Caki2 (cell line): ENCODE measurements at regions not wholly inside any gene's neighbourhood (a gene's known extent, or its start where the extent isn't known, plus 50 kb on each side); places are given as distances from the start of the nearest gene placed in this dataset.

Source experiments
- DNase-seq: peaks from one replicate; pipeline ENCODE4 v3.0.0-alpha.2; 2015; ENCODE audit warnings: low read depth
- in situ Hi-C: cut with HindIII; loops from 2 replicates; pipeline ENCODE4 v1.10.0; 2016; ENCODE audit warnings: low sequenced_read_pairs, low pct_unique_long_range_greater_than_20kb, mixed read lengths

DNA sequence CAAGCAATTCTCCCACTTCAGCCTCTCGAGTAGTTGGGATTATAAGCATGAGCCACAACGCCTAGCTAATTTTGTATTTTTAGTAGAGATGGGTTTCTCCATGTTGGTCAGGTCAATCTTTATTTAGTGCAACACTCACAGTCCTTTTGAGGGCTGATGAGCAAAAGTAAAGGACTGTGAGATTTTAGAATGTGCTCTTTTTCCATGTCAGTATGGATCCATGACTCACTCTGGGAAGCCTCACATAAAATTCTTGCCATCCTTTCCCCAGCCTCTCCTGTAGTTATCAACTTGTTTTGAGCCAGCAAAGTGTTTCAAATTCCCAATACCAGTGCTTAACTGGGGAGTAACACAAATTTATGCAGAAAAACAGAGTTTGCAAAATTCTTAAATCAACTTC is 135.8 kb upstream of the CXCL12 start:
- in situ Hi-C loops = no loop called here
- DNase-seq = no peak

DNA sequence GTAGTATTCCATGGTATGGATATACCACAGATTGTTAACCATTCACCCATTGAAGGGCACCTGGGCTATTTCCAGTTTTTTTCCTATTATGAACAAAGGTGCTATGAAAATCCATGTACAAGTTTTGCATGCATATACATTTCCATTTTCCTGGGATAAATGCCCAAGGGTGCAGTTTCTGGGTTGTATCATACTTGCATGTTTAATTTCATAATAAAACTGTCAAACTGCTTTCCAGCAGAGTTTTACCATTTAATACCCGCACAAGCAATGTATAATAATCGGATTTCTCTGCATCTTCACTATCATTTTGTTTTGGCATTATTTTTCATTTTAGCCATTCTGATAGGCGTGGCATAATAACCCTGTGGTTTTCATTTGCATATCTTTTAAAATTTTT is 154.3 kb upstream of the CXCL12 start:
- in situ Hi-C loops = no loop called here
- no peak for DNase-seq

DNA sequence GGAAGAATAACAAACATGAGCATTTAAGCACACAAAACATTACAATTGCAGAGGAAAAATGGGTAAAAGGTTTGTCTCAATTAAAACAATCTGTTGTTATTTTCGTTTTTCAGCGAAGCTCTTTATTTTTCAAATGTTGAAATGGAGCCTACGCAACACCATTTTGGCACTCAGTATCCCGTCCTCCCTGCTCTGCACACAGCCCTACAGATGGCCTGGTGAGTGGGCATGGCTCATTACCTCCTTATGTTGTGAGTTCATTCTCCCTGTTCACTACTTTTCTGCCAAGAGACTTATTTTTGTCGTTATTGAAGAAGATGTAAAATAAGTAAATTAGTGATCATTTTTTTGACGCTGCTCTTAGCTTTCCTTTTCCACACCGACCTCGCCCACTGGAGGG is 167.8 kb upstream of the CXCL12 start:
- DNase-seq = no peak
- in situ Hi-C loops = no loop called here

DNA sequence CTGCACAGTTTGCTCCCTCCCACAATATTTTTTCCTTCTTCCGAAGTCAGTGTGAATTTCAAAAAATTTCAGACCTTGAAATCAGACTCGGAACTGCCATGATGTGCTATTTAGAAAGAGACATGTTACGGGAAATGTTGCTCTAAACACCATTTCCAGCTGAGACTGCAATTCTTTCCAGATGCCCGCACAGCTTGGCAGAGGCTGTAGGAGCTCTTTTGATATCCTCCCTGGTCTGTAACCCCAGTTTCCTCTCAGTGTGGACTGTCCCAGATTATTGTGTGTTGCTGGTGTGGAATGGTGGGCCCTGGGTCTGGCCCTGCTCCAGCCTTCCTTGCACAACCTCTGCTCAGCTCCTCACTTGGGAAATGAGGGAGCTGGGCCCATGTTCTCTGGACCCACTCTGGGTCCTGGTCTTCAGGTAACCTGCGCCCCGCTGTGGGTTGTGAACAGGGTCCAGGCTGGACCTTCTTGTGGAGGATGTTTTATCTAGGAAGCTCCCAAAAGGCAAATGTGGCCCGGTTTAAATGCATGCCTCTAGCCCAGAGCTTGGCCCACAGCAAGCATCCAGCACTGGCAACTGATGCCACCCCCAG is 172.8 kb upstream of the CXCL12 start:
- DNase-seq = no peak
- in situ Hi-C loops = no loop called here

DNA sequence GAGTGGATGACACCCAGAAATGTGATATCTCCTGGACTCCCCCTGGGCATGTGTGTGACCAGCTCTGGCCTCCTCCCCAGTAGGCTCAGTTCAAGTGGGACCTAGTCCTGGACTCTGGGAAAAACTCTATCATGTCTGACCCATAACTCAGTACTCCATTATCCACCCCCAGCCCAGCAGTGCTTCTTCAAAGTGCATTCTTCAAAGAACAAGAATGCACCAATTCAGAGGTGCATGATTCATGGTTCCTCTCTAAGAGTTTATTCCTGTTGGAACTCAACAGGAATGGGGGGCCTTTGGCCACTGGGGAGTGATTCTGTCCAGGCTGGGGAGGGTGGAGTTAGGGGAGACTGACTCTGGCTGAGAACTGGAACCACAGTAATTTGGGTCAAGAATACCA is 173.6 kb upstream of the CXCL12 start:
- in situ Hi-C loops = no loop called here
- DNase-seq = no peak

DNA sequence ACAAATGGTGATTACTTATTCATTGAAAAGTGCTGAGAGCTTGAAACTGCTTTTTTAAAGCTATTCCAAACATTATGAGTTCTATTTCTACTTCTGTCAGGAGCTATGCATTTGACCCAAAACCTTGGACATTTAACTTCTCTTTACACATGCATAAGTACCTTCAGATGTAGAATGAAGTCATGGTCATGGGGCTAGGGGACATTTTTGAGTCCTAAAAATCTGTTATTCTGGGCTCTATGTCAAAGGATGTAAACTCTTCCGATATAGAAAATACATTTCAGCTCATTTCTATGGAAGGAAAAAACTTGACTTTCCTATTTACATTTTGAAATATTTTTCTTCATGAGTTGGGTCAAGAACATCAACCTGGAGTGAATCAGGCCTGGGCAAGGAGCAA is 179.5 kb upstream of the CXCL12 start:
- no peak for DNase-seq
- in situ Hi-C loops = no loop called here

DNA sequence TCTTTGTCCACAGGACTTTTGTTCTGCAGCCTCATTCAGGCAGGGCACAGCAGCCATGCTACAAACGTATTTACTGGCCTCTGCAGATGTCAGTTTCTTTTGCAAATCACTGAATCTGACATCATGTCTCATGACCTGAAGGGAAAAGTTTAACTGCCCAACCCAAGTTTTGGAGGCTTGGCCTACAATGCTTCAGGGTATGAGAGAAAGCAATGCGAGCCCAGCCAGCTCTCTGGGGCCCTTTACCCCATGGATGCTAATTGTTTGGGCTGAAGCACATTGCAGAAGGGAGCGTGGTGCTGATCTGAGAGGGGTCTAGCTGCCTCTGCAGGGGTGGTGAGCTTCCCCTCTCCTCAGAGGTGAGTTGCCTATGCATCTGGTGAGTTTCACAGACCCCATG is 179.9 kb upstream of the CXCL12 start:
- in situ Hi-C loops = no loop called here
- DNase-seq = no peak

DNA sequence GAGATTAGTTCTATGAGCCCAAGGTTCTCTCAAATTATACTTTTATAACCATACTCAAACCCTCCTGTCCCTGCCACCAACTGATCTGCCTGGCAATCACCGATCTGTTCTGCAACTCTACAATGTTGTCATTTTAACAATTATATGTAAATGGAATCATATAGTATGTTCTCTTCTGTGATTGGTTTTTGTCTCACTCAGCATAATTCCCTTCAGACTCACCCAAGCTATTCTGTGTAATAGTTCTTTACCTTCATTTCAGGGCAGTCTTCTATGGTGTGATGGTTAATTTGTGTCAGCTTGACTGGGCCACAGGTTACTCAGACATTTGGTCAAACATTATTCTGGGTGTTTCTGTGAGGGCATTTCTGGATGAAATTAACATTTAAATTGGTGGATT is 181.9 kb upstream of the CXCL12 start:
- in situ Hi-C loops = no loop called here
- no peak for DNase-seq

DNA sequence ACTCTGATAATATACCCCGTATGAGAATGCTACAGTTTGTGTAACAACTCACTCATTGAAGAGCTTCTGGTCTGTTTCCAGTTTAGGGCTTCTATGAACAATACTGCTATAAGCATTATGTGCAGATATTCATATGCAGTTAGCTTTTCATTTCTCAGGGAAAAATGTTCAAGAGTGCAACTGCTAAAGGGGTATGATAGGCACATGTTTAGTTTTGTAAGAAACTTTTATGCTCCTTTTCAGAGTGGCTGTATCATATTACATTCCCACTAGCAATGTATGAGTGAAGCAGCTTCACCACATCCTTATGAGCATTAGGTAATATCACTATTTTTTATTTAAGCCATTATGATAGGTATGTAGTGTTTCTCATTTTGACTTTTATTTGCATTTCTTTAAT is 182.6 kb upstream of the CXCL12 start:
- DNase-seq = no peak
- in situ Hi-C loops = no loop called here

DNA sequence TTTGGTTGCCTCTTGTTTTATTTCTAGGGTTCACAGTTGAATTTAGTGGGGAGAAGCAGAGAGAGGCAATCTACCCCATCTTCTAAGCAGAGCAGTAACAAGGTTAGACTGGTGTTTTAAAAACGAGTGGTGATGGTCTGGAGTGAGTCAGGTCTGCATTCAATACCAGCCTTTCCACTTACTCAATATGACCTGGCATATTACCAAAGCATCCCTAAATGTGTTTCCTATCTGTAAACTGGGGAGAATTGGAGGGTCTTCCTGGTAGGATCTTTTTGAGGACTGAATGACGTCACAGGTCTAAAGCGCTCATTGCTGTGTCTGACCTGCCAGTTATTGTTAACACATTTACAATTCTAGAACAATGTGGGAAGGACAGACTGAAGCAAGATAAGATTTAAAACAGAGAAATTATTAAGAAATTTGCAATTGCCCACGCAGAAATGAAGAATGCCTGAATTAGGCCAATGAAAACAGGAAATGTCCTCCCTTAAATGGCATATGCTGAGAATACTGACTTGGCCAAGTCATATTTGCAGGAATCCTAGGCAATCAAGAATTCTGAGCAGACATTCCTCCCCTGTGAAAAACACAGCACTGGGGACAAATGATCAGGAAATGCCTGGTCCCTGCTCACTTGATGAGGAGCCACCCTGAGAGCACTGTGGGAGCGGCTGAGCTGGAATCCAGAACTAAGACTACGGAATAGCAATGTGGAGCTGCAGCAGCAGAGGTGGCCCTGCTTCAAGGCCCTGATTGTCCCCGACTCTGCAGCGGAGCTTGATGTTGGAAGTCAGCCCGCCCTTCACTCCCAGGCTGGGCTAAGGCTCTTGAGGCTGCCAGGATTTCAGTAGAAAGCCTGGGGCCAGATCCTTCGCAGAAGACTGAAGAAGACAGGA is 184.5 kb upstream of the CXCL12 start:
- no peak for DNase-seq
- in situ Hi-C loops = no loop called here

DNA sequence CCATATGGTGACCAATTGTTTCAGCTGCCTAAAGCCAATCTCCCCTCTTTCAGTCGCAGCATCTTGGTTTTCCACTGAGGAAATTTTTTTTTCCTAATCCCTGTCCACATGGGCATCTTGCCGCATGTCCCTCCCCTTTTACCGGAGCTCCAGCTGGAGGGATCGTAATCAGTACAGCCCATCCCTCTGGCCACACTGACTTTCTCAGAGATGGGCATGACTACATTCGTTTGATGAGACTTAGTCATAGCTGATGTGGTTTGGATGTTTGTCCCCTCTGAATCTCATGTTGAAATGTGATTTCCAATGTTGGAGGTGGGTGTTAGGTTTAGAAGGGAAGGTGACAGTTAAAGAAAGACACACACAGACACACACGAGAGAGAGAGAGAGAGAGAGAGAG is 186.8 kb upstream of the CXCL12 start:
- no peak for DNase-seq
- in situ Hi-C loops = no loop called here

DNA sequence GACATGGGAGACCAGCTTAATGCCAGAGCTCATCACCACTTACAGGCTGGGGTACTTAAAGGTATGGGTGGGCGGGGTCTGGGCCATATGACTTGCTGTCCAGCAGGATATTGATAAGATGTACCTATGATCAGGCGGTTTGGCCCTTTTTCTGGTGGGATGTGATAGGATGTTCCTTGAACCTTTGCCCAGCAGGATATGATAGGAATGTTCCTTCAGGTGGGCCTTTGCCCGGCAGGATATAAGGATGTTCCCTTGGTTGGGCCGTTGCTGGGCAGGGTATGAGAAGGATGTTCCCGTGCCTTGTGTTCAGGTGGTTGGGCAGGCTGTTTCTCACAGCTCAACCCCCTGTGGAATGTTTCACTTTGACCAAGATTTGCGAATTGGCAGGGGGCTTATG is 187.2 kb upstream of the CXCL12 start:
- no peak for DNase-seq
- in situ Hi-C loops = no loop called here

DNA sequence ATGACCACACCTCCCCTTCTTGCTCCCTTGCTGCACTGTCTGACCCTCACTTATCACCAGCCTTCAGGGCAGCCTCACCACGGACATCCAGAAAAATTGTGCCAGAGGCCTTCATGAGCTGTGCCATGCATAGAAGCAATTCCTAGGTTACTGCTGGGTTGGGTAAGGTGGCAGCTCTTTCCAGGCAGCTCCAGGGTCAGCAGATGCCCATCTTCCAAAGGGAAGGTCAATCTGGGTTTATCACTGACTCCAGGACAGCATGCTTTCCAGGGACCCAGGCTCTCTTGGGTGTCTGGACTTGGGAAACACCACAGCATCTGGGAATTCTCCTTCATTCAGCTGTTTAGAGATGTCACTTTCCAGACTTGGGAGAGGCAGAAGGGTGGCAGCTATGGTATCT is 188.9 kb upstream of the CXCL12 start:
- in situ Hi-C loops = no loop called here
- DNase-seq = no peak

DNA sequence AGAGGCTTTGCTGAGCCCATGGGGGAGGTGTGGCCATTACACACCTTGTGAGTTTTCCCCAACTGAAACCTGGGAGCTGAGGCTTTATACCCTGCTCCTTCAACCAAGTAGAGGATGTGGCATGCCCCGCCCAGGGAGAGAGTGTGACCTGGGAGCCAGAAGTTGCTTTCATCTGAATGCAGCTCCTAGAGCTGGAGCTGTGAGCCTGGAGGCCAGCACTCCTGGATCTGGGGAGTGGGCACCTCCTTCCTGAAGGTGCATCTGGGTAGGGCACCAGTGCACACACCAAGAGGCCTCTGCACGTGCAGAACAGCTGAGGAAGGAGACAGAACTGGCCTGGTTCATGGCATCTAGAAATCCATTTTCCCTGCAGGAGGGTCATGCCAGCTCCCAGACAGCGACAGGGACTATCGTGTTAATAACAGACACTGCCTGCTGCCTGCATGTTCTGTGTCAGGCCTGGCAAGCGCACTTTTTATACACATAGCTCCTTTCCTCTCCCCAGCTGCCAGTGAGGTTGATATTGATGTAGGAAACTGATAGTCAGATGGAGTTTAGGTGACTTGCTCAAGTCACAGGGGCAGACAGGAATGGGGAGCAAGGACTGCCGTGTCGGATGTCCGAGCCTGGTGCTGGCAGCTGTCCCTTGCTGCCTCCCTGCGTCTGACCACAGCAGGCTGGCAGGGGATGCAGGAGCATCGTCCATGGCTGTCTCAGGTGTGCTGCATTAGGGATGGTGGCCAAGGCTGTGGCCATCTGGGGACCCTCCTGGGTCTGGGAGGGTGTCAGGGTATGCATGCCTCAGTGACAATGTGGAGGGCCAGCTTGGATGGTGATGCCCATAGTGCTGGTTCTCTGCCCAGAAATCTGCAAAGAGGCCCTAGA is 189.9 kb upstream of the CXCL12 start:
- DNase-seq = no peak
- in situ Hi-C loops = no loop called here

DNA sequence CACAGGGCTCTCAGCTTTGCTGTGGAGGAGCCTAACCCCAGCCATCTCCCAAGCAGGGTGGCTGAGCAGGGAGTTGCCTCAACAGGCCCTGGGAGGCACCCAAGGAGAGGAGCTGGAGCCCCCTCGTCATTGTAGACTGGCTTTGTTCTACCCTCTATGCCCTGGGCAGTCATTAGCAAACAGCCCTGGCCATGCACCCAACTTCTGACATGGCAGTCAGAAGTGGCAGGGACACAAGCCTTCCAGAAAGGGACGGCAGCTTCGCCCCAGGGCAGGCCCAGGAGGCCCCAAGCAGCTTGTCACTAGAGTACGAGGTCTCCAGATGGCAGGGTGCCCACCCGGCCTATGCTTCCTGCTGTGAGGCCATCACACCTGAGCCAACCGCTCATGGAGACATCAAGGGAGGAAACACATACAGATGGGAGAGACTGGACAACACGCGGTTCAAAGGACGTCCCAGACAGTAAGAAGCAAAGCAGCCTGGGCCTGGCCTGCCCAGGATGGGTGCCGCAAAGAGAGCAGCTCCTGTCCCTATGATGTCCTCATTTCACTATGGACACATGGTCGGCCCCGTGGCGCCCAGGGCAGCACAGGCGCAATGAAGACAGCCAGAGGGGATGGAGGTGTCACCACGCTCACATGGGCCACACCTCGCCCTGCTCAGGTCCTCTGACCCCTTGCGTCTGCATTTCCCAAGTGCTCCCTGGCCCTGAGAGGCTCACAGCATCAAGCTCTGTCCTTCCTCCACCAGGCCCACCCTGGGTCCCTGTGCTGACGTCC is 190.9 kb upstream of the CXCL12 start:
- in situ Hi-C loops = no loop called here
- no peak for DNase-seq

DNA sequence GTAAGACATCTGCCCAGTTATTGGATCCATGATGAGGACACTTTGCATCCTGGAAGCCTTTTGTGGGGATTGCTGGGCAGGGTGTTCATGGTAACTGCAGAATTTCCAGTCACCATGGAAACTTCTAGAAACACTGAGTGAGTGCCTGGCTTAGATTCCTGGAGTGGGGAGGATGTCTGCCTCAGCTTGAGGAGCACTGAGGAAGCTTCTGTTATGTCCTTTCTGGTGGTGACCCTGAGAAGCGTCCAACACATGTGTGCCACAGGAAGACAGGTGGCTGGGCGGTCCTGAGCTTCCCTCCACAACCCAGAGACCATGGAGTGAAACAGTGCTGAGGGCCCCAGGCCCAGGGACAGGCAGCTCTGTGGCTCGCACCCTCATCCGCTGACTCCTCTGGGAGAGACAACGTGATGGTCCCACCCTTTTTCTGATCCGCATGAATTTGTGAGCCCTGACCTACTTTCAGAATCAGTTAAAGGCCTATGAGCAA is 191.8 kb upstream of the CXCL12 start:
- in situ Hi-C loops = no loop called here
- peak; percentile 45 for DNase-seq

DNA sequence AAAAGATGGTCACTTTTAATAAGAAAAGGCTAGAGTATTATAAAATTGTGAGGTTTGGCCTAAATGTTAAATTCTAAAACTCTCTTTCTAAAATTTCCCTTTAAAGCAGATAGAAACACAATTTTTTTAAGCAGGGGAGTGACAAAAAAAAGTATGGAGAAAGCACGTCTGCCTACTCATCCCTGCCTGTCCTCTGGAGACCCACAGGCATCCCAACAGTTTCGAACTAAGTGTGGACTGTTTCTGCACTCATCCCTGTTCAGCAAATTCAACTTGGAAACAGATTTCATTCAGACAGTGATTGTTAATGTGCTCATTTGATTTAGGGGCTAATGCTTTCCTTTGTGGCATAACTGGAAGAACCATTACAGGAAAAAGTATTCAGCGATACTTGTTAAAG is 192.6 kb upstream of the CXCL12 start:
- no peak for DNase-seq
- in situ Hi-C loops = no loop called here

DNA sequence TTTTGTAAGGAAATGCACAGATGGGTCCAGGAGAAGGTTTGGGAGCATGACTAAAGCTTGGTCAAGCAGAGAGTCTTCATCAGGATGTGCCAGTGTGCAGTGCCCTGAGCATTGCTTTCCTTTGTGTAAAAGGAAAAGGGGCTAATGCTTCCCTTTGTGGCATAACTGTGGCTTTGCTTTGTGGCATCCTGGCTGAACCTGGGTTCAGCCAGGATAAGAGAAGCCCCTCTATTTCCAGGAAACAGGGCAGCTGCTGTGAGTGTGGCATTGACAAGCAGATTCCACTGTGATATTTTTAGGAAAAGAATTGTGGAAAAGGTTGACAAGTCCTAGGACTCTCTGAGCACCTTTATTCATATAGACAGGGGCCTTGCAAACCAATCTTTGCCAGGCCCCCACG is 193.4 kb upstream of the CXCL12 start:
- in situ Hi-C loops = no loop called here
- DNase-seq = no peak
